H1 (cell line): ENCODE measurements at regions not wholly inside any gene's neighbourhood (a gene's known extent, or its start where the extent isn't known, plus 50 kb on each side); places are given as distances from the start of the nearest gene placed in this dataset.

Experiments used
- CTCF ChIA-PET: fragments of 300-600 bp; sonication (Branson Sonifier 250); formaldehyde crosslinking; loops from one replicate; lab custom pipeline; 2021; ENCODE audit not compliant: partially characterized antibody; lab: Charles Lee
- POLR2A ChIA-PET: fragments of 300-600 bp; sonication (Branson Sonifier 250); formaldehyde crosslinking; loops from one replicate; lab custom pipeline; 2021; ENCODE audit warnings: inconsistent platforms; ENCODE audit not compliant: partially characterized antibody; lab: Charles Lee
- DNase-seq, 2 experiments: peaks; one replicate each; pipeline versions ENCODE4 v3.0.0 to v3.0.0-alpha.2; 2010 to 2022; ENCODE audit warnings: low spot score in 2 of 2, low read depth in 1 of 2, mixed read lengths in 1 of 2
- FAIRE-seq: peaks from 2 replicates; lab custom pipeline; 2011; peaks lifted over from hg19 to GRCh38; lab: Jason Lieb, UNC
- H2AFZ ChIP-seq: 2 replicates; pipeline ENCODE4 v1.8.1; 2012; ENCODE audit warnings: low read length, inconsistent platforms
- H2AK5ac ChIP-seq: 2 replicates; pipeline ENCODE4 v1.6.1; 2013; ENCODE audit warnings: low read depth, low read length
- H2BK120ac ChIP-seq: replicated peaks from 2 replicates; pipeline ENCODE3; 2013; ENCODE audit warnings: low read depth, low read length, inconsistent platforms
- H2BK12ac ChIP-seq: 2 replicates; pipeline ENCODE4 v1.6.1; 2013; ENCODE audit warnings: low read depth, low read length
- H2BK15ac ChIP-seq: 2 replicates; pipeline ENCODE4 v1.6.1; 2013; ENCODE audit warnings: low read length
- H2BK20ac ChIP-seq: 2 replicates; pipeline ENCODE4 v1.6.1; 2013; ENCODE audit warnings: low read length
- H2BK5ac ChIP-seq: 2 replicates; pipeline ENCODE4 v1.6.1; 2013; ENCODE audit warnings: low read depth, low read length
- H3K14ac ChIP-seq: 2 replicates; pipeline ENCODE4 v1.6.1; 2013; ENCODE audit warnings: inconsistent platforms; ENCODE audit not compliant: insufficient read length
- H3K18ac ChIP-seq: 2 replicates; pipeline ENCODE4 v1.6.1; 2013; ENCODE audit warnings: low read length; ENCODE audit errors: extremely low read depth
- H3K23ac ChIP-seq: 2 replicates; pipeline ENCODE4 v1.6.1; 2013; ENCODE audit warnings: inconsistent platforms; ENCODE audit not compliant: insufficient read length
- H3K23me2 ChIP-seq: 2 replicates; pipeline ENCODE4 v1.6.1; 2013; ENCODE audit warnings: low read depth, low read length
- H3K27ac ChIP-seq: 2 replicates; pipeline ENCODE4 v1.6.1; 2011; ENCODE audit warnings: low read depth, low read length, inconsistent platforms
- H3K27me3 ChIP-seq, 4 experiments: replicated peaks in 1 of 4; 1 replicate in 1 of 4; 2 replicates in 3 of 4; pipeline versions ENCODE4 v1.6.1 to v1.8.1; 2011 to 2013; ENCODE audit warnings: low read length in 3 of 4, mild to moderate bottlenecking in 3 of 4, inconsistent platforms in 2 of 4, mixed read lengths in 2 of 4, moderate library complexity in 1 of 4; ENCODE audit not compliant: control insufficient read depth in 3 of 4, insufficient read depth in 3 of 4; ENCODE audit errors: extremely low read depth in 1 of 4
- H3K36me3 ChIP-seq, 4 experiments: 2 replicates each; pipeline versions ENCODE4 v1.6.1 to v1.8.1; 2011 to 2013; ENCODE audit warnings: mild to moderate bottlenecking in 4 of 4, low read length in 3 of 4, moderate library complexity in 2 of 4, control low read depth in 1 of 4, inconsistent platforms in 1 of 4; ENCODE audit not compliant: insufficient read depth in 4 of 4, control insufficient read depth in 2 of 4
- H3K4ac ChIP-seq: replicated peaks from 2 replicates; pipeline ENCODE3; 2013; ENCODE audit warnings: low read length, low read depth, mixed read lengths, inconsistent platforms; ENCODE audit not compliant: insufficient read length
- H3K4me1 ChIP-seq, 4 experiments: replicated peaks in 1 of 4; 1 replicate in 1 of 4; 2 replicates in 3 of 4; pipeline versions ENCODE4 v1.6.1 to v1.8.1; 2011 to 2013; ENCODE audit warnings: low read length in 3 of 4, inconsistent platforms in 2 of 4, mixed read lengths in 1 of 4; ENCODE audit not compliant: insufficient read depth in 4 of 4, control insufficient read depth in 3 of 4
- H3K4me2 ChIP-seq, 2 experiments: 2 replicates each; pipeline versions ENCODE4 v1.6.1 to v1.8.1; 2011 to 2013; ENCODE audit warnings: low read depth in 2 of 2, low read length in 2 of 2, control low read depth in 1 of 2, inconsistent platforms in 1 of 2, mild to moderate bottlenecking in 1 of 2; ENCODE audit not compliant: insufficient read depth in 1 of 2
- H3K4me3 ChIP-seq, 4 experiments: fragments of 200-600, 300-600 bp in 1 of 4; sonication (generic), shearing (Covaris generic), sonication (Bioruptor Twin) in 1 of 4; 2 replicates each; pipeline versions ENCODE4 v1.5.1 to v1.8.1; 2011 to 2016; ENCODE audit warnings: low read length in 4 of 4, low read depth in 3 of 4, control low read depth in 2 of 4, inconsistent platforms in 2 of 4, mild to moderate bottlenecking in 2 of 4, mixed read lengths in 1 of 4, moderate library complexity in 1 of 4; ENCODE audit not compliant: insufficient read depth in 2 of 4; ENCODE audit errors: extremely low read depth in 1 of 4
- H3K56ac ChIP-seq: replicated peaks from 2 replicates; pipeline ENCODE3; 2013; ENCODE audit warnings: low read depth, mild to moderate bottlenecking, mixed read lengths, low read length, inconsistent platforms; ENCODE audit not compliant: insufficient read length
- H3K79me1 ChIP-seq: 2 replicates; pipeline ENCODE4 v1.6.1; 2013; ENCODE audit warnings: low read depth, low read length, control low read depth
- H3K79me2 ChIP-seq, 2 experiments: 2 replicates each; pipeline versions ENCODE4 v1.6.1 to v1.8.1; 2012 to 2013; ENCODE audit warnings: low read length in 2 of 2, mild to moderate bottlenecking in 2 of 2, inconsistent platforms in 1 of 2; ENCODE audit not compliant: insufficient read depth in 2 of 2, control insufficient read depth in 1 of 2
- H3K9ac ChIP-seq, 4 experiments: replicated peaks in 1 of 4; 1 replicate in 1 of 4; 2 replicates in 3 of 4; pipeline versions ENCODE4 v1.6.1 to v1.8.1; 2011 to 2013; ENCODE audit warnings: low read depth in 3 of 4, low read length in 3 of 4, control low read depth in 2 of 4, mild to moderate bottlenecking in 2 of 4, moderate library complexity in 2 of 4, inconsistent platforms in 1 of 4; ENCODE audit errors: extremely low read depth in 1 of 4
- H3K9me3 ChIP-seq, 2 experiments: 2 replicates each; pipeline versions ENCODE4 v1.6.1 to v1.8.1; 2012 to 2013; ENCODE audit warnings: mild to moderate bottlenecking in 2 of 2, moderate library complexity in 2 of 2, control low read depth in 1 of 2, inconsistent platforms in 1 of 2, low read depth in 1 of 2, low read length in 1 of 2, mixed read lengths in 1 of 2; ENCODE audit not compliant: insufficient read depth in 2 of 2
- H4K20me1 ChIP-seq, 2 experiments: replicated peaks in 1 of 2; 2 replicates each; pipeline versions ENCODE3 to v1.8.1; 2011 to 2013; ENCODE audit warnings: inconsistent platforms in 2 of 2, low read length in 2 of 2, mild to moderate bottlenecking in 1 of 2; ENCODE audit not compliant: insufficient read depth in 2 of 2, control insufficient read depth in 1 of 2
- H4K5ac ChIP-seq: 2 replicates; pipeline ENCODE4 v1.6.1; 2013; ENCODE audit warnings: low read length, low read depth, mixed read lengths, inconsistent platforms; ENCODE audit not compliant: insufficient read length
- H4K8ac ChIP-seq: 2 replicates; pipeline ENCODE4 v1.8.0; 2013; ENCODE audit warnings: mild to moderate bottlenecking, moderate library complexity, low read length, inconsistent platforms; ENCODE audit not compliant: insufficient read depth; ENCODE audit errors: extremely low read depth
- H4K91ac ChIP-seq: replicated peaks from 2 replicates; pipeline ENCODE3; 2013; ENCODE audit warnings: low read length, mixed read lengths, inconsistent platforms; ENCODE audit not compliant: insufficient read length
- CTBP2 ChIP-seq: IDR thresholded peaks from 2 replicates; pipeline ENCODE4 v1.7.0; 2011; ENCODE audit warnings: borderline replicate concordance, mild to moderate bottlenecking, moderate library complexity, mixed read lengths, low read length; ENCODE audit not compliant: insufficient read depth, insufficient read length
- HDAC6 ChIP-seq: IDR thresholded peaks from one replicate; pipeline ENCODE4 v1.7.1; 2012; ENCODE audit warnings: low read depth, mild to moderate bottlenecking, inconsistent platforms, low read length, moderate library complexity
- JUN ChIP-seq: IDR thresholded peaks from 2 replicates; pipeline ENCODE4 v1.6.1; 2011; ENCODE audit warnings: low read depth, mild to moderate bottlenecking, improper control_type of control experiment, low read length
- NRF1 ChIP-seq: IDR thresholded peaks from 2 replicates; pipeline ENCODE4 v1.6.1; 2011; ENCODE audit warnings: mild to moderate bottlenecking, low read depth, low read length, improper control_type of control experiment
- PHF8 ChIP-seq: fragments of 200-600 bp; sonication (generic); conservative IDR thresholded peaks from 2 replicates; pipeline ENCODE4 v1.7.1; 2012; ENCODE audit warnings: low read depth, mild to moderate bottlenecking, inconsistent platforms, low read length, moderate library complexity
- TCF12 ChIP-seq: IDR thresholded peaks from 2 replicates; pipeline ENCODE4 v1.6.1; 2011; ENCODE audit warnings: low read depth, mild to moderate bottlenecking, low read length
- TEAD4 ChIP-seq: IDR thresholded peaks from 2 replicates; pipeline ENCODE4 v1.6.1; 2012; ENCODE audit warnings: low read depth, low read length, inconsistent platforms, mixed read lengths
- YY1 ChIP-seq: IDR thresholded peaks from 2 replicates; pipeline ENCODE4 v1.6.1; 2011; ENCODE audit warnings: low read depth, mild to moderate bottlenecking, low read length
- whole genome bisulfite sequencing, 2 experiments: shearing (Covaris generic) in 1 of 2; methylation state at CpG; one replicate each; pipeline versions ENCODE4 v1.1.6 to v1.1.7; 2013 to 2015; ENCODE audit warnings: low lambda C conversion rate in 2 of 2, mixed read lengths in 2 of 2, inconsistent platforms in 1 of 2, low coverage in 1 of 2, missing lambda C conversion rate in 1 of 2; ENCODE audit not compliant: insufficient replicate concordance in 2 of 2, insufficient coverage in 1 of 2, insufficient read length in 1 of 2; ENCODE audit errors: extremely low coverage in 1 of 2, missing lambda C conversion rate in 1 of 2; 5-methylcytosine and 5-hydroxymethylcytosine counted together
- TF ChIP-seq, protein P1 (sequence below): IDR thresholded peaks from 2 replicates; pipeline ENCODE4 v1.6.1; 2011; ENCODE audit warnings: low read depth, mild to moderate bottlenecking, low read length; ENCODE audit not compliant: insufficient read depth
- TF ChIP-seq, protein P2 (sequence below), 3 experiments: IDR thresholded peaks; 1 replicate in 2 of 3; 2 replicates in 1 of 3; pipeline versions ENCODE4 v1.5.1 to v1.6.1; 2011; ENCODE audit warnings: low read length in 3 of 3, mild to moderate bottlenecking in 3 of 3, inconsistent platforms in 2 of 3, low read depth in 1 of 3, moderate library complexity in 1 of 3; ENCODE audit not compliant: insufficient read depth in 1 of 3; ENCODE audit errors: control extremely low read depth in 1 of 3

DNA sequence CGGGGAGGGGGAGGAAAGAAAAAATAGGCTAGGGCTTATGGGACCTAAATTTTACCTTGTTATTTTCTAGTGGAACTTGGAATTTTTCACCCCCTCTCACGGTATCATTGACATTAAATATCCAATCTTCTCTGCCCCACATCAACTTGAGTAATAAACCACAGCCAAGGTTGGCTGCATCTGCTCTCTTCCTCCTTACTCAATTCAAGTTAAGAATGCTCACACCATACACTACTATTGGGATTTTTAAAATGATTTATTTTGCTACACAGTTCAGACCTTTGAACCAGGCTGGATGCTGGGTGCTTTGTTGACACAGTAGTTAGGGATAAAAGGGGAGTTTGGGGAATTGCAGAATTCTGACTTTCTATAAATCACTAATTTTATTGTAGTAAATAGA is 78.2 kb upstream of the DHX15 start:
- POLR2A ChIA-PET: interaction anchor here (0.7 to 4.0 kb wide), 7 partner anchors 13 to 204 kb away, joined by 3 to 40 read pairs (median 4); partner anchors contain the start of gene DHX15
- no peaks in the 10 kb centered on the region for H4K20me1 ChIP-seq
- peak overlapping the region; percentile 55 to 73 for H3K4me2 ChIP-seq
- H2BK20ac ChIP-seq: no peak overlapping the region
- H3K14ac ChIP-seq: no peak overlapping the region
- no peak overlapping the region for H3K4ac ChIP-seq
- H3K56ac ChIP-seq: no peak overlapping the region
- 13% methylated on average over 2 of the region's 2 CpGs; no CpG with 5 or more reads in 1 of the 2 experiments for WGBS, 2 experiments
- H3K27ac ChIP-seq: no peak overlapping the region; the same call in 1 of the 2 replicates
- H3K9ac ChIP-seq: no peak overlapping the region; a peak in 1 of 7 replicates
- no peaks in the 10 kb centered on the region for H3K9me3 ChIP-seq
- no peaks in the 10 kb centered on the region; the same call in 1 of the 2 replicates for H3K23me2 ChIP-seq
- H3K79me2 ChIP-seq: no peaks in the 10 kb centered on the region
- no peak overlapping the region for H4K8ac ChIP-seq
- peak overlapping the region; percentile 23 for H4K5ac ChIP-seq
- H2AK5ac ChIP-seq: no peak overlapping the region
- no peak overlapping the region for H2BK5ac ChIP-seq
- H3K18ac ChIP-seq: no peak overlapping the region
- H3K4me3 ChIP-seq: peak overlapping the region in 1 of 4 experiments; percentile 28; a peak in 1 of 8 replicates
- H3K36me3 ChIP-seq: peaks cover 0 to 10% (median 3%) of the 10 kb centered on the region in 4 experiments; a peak in 2 of 8 replicates
- no peaks in the 10 kb centered on the region; a peak in 1 of 7 replicates for H3K27me3 ChIP-seq
- peak overlapping the region; percentile 67 for H4K91ac ChIP-seq
- no peaks in the 10 kb centered on the region; the same call in 1 of the 2 replicates for H3K79me1 ChIP-seq
- no peak overlapping the region for H2AFZ ChIP-seq
- H3K23ac ChIP-seq: no peak overlapping the region
- DNase-seq (no peak), FAIRE-seq (no peak)
- H2BK120ac ChIP-seq: peak overlapping the region; percentile 84
- TF ChIP-seq TCF12 (no peak), NRF1 (no peak), TEAD4 (no peak), HDAC6 (no peak), JUN (no peak), CTBP2 (no peak), PHF8 (no peak), YY1 (no peak)
- TF ChIP-seq, protein P1, sequence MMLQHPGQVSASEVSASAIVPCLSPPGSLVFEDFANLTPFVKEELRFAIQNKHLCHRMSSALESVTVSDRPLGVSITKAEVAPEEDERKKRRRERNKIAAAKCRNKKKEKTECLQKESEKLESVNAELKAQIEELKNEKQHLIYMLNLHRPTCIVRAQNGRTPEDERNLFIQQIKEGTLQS: no peak
- TF ChIP-seq, protein P2, sequence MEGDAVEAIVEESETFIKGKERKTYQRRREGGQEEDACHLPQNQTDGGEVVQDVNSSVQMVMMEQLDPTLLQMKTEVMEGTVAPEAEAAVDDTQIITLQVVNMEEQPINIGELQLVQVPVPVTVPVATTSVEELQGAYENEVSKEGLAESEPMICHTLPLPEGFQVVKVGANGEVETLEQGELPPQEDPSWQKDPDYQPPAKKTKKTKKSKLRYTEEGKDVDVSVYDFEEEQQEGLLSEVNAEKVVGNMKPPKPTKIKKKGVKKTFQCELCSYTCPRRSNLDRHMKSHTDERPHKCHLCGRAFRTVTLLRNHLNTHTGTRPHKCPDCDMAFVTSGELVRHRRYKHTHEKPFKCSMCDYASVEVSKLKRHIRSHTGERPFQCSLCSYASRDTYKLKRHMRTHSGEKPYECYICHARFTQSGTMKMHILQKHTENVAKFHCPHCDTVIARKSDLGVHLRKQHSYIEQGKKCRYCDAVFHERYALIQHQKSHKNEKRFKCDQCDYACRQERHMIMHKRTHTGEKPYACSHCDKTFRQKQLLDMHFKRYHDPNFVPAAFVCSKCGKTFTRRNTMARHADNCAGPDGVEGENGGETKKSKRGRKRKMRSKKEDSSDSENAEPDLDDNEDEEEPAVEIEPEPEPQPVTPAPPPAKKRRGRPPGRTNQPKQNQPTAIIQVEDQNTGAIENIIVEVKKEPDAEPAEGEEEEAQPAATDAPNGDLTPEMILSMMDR (IDR thresholded peaks at IDR 0.05; ENCODE audit: control extremely low read depth in 1 of 3, insufficient read depth in 1 of 3, low read depth in 1 of 3, low read length in 3 of 3): no peak
- H2BK15ac ChIP-seq: no peak overlapping the region
- peaks cover 7 to 46% (median 36%) of the 10 kb centered on the region in 4 experiments for H3K4me1 ChIP-seq
- CTCF ChIA-PET: interaction anchor here (0.7 to 2.2 kb wide), 7 partner anchors 18 to 187 kb away, joined by 3 to 11 read pairs (median 4); no protein-coding TSS in a partner anchor
- H2BK12ac ChIP-seq: 0 out of 2 replicates have a peak overlapping the region, but pooled peaks have one; percentile 4
